ENCODE measurements at regions not wholly inside any gene's neighbourhood (a gene's known extent, or its start where the extent isn't known, plus 50 kb on each side); places are given as distances from the start of the nearest gene placed in this dataset.

GRCh38 chr6:125546841-125547251, 202.6 kb upstream of the HEY2 start:
- TF ChIP-seq CTCF (IDR thresholded peaks at IDR 0.05) (no peak), EP300 (IDR thresholded peaks at IDR 0.05; ENCODE audit: low read depth) (no peak), POLR2AphosphoS5 (IDR thresholded peaks at IDR 0.05) (no peak)

Data from transverse colon (tissue), 4 donors.